PC-9 (cell line): ENCODE measurements at regions not wholly inside any gene's neighbourhood (a gene's known extent, or its start where the extent isn't known, plus 50 kb on each side); places are given as distances from the start of the nearest gene placed in this dataset.

Experiments used
- BruUV-seq: library from RNA; stranded (reverse); fragments of 400-500 nt; replicated peaks from 2 replicates; lab custom pipeline; 2021; lab: Mats Ljungman, UMichigan
- CTCF ChIA-PET: fragments of 300-600 bp; sonication (Branson Sonifier 250); formaldehyde crosslinking; loops from one replicate; lab custom pipeline; 2022; ENCODE audit warnings: antibody characterized with exemption; lab: Charles Lee
- POLR2A ChIA-PET: fragments of 300-600 bp; sonication (Branson Sonifier 250); formaldehyde crosslinking; loops from one replicate; lab custom pipeline; 2022; ENCODE audit warnings: antibody characterized with exemption; ENCODE audit not compliant: unreplicated experiment; lab: Charles Lee
- DNase-seq, 2 experiments: peaks; one replicate each; pipeline versions ENCODE4 v3.0.0 to v3.0.0-alpha.2; 2015 to 2022; ENCODE audit warnings: mixed read lengths in 1 of 2
- H2AFZ ChIP-seq: fragments of 200-600 bp; sonication (generic); 2 replicates; pipeline ENCODE4 v1.8.1; 2017; ENCODE audit warnings: antibody characterized with exemption
- H3F3A ChIP-seq: fragments of 200-600 bp; sonication (generic); 2 replicates; pipeline ENCODE4 v1.8.1; 2017; ENCODE audit warnings: antibody characterized with exemption, mild to moderate bottlenecking, low read depth; ENCODE audit not compliant: insufficient read depth
- H3K27ac ChIP-seq: fragments of 200-600 bp; sonication (generic); 2 replicates; pipeline ENCODE4 v1.6.1; 2016; ENCODE audit warnings: mixed run types
- H3K27me3 ChIP-seq: fragments of 200-600 bp; sonication (generic); 2 replicates; pipeline ENCODE4 v1.6.1; 2016; ENCODE audit warnings: low read depth, mixed run types; ENCODE audit not compliant: insufficient read depth
- H3K36me3 ChIP-seq: fragments of 200-600 bp; sonication (generic); 2 replicates; pipeline ENCODE4 v1.6.1; 2016; ENCODE audit warnings: low read depth, mixed run types
- H3K4me1 ChIP-seq: fragments of 200-600 bp; sonication (generic); replicated peaks from 2 replicates; pipeline ENCODE4 v1.6.1; 2016; ENCODE audit warnings: mixed run types; ENCODE audit not compliant: insufficient read depth
- H3K4me2 ChIP-seq: fragments of 200-600 bp; sonication (generic); 2 replicates; pipeline ENCODE4 v1.6.1; 2017; ENCODE audit warnings: mixed run types
- H3K4me3 ChIP-seq: fragments of 200-600 bp; sonication (generic); 2 replicates; pipeline ENCODE4 v1.6.1; 2016; ENCODE audit warnings: mixed run types
- H3K79me2 ChIP-seq: fragments of 200-600 bp; sonication (generic); 2 replicates; pipeline ENCODE4 v1.6.1; 2017; ENCODE audit warnings: low read depth, mixed run types
- H3K9me2 ChIP-seq: fragments of 200-600 bp; sonication (generic); 2 replicates; pipeline ENCODE4 v1.8.1; 2017; ENCODE audit warnings: mild to moderate bottlenecking; ENCODE audit not compliant: insufficient read depth
- H3K9me3 ChIP-seq: fragments of 200-600 bp; sonication (generic); 2 replicates; pipeline ENCODE4 v1.8.1; 2016; ENCODE audit warnings: low read depth; ENCODE audit not compliant: insufficient read depth
- H4K20me1 ChIP-seq: fragments of 200-600 bp; sonication (generic); 2 replicates; pipeline ENCODE4 v1.8.1; 2017; ENCODE audit not compliant: insufficient read depth
- EZH2 ChIP-seq: fragments of 200-600 bp; sonication (generic); IDR thresholded peaks from 2 replicates; pipeline ENCODE4 v1.8.0; 2017; ENCODE audit warnings: antibody characterized with exemption, low read depth
- intact Hi-C: fragments of 100-400 bp; cut with micrococcal nuclease; formaldehyde crosslinking; loops from one replicate; pipeline ENCODE4 v1.10.0; 2022; ENCODE audit not compliant: unreplicated experiment
- TF ChIP-seq, protein P1 (sequence below): fragments of 200-600 bp; sonication (generic); conservative IDR thresholded peaks from 2 replicates; pipeline ENCODE4 v1.6.1; 2017; ENCODE audit warnings: mixed run types, antibody characterized with exemption, mild to moderate bottlenecking, moderate library complexity

GRCh38 chr5:175133185-175133584 is 310.8 kb downstream of the DRD1 start:
- no TSS peak for BruUV-seq

DNA sequence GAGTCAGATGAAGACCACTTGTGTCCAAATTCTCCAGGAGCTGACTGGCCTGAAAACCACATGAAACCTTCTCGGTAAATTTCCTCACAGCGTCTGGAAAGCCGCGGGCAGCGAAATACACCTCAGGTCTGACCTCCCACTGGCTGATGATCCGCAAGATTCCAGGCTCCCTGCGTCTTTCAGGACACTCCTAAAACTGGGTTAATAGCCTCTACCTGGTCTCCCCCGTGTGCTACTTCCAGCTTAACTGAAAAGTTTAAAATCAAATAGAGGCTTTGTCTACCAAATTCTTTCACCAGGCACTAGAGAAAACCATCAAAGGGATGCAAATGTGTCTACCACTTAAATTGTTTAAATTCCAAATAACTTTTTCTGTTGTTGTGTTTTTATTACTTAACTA is 312.6 kb downstream of the DRD1 start:
- CTCF ChIA-PET = no interaction called here

More at GRCh38 chr5:175133185-175133584, 310.8 kb downstream of the DRD1 start:
- POLR2A ChIA-PET = no interaction called here
- Histone ChIP-seq H3K27ac (no peak overlapping the region), H3K79me2 (no peaks in the 10 kb centered on the region), H3K9me3 (no peaks in the 10 kb centered on the region), H3F3A (no peaks in the 10 kb centered on the region), H3K4me1 (no peaks in the 10 kb centered on the region), H3K4me3 (no peak overlapping the region), H3K9me2 (no peaks in the 10 kb centered on the region), H3K36me3 (no peaks in the 10 kb centered on the region), H3K4me2 (no peak overlapping the region), H4K20me1 (no peaks in the 10 kb centered on the region), H3K27me3 (0 out of 2 replicates have a peak, but pooled peaks cover 5% of the 10 kb centered on the region), H2AFZ (no peak overlapping the region)
- CTCF ChIA-PET = no interaction called here
- TF ChIP-seq, protein P1, sequence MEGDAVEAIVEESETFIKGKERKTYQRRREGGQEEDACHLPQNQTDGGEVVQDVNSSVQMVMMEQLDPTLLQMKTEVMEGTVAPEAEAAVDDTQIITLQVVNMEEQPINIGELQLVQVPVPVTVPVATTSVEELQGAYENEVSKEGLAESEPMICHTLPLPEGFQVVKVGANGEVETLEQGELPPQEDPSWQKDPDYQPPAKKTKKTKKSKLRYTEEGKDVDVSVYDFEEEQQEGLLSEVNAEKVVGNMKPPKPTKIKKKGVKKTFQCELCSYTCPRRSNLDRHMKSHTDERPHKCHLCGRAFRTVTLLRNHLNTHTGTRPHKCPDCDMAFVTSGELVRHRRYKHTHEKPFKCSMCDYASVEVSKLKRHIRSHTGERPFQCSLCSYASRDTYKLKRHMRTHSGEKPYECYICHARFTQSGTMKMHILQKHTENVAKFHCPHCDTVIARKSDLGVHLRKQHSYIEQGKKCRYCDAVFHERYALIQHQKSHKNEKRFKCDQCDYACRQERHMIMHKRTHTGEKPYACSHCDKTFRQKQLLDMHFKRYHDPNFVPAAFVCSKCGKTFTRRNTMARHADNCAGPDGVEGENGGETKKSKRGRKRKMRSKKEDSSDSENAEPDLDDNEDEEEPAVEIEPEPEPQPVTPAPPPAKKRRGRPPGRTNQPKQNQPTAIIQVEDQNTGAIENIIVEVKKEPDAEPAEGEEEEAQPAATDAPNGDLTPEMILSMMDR = no peak
- TF ChIP-seq EZH2 = no peak
- intact Hi-C loops = no loop called here
- DNase-seq = no peak

GRCh38 chr5:175129619-175130018 is 314.4 kb downstream of the DRD1 start:
- Histone ChIP-seq H3K36me3 (no peaks in the 10 kb centered on the region), H3K27me3 (0 out of 2 replicates have a peak, but pooled peaks cover 5% of the 10 kb centered on the region), H3K4me3 (no peak overlapping the region), H3K9me2 (no peaks in the 10 kb centered on the region), H3F3A (no peaks in the 10 kb centered on the region), H3K4me2 (no peak overlapping the region), H3K9me3 (no peaks in the 10 kb centered on the region), H3K79me2 (no peaks in the 10 kb centered on the region), H3K27ac (no peak overlapping the region), H3K4me1 (no peaks in the 10 kb centered on the region), H4K20me1 (no peaks in the 10 kb centered on the region), H2AFZ (no peak overlapping the region)
- POLR2A ChIA-PET = no interaction called here
- CTCF ChIA-PET = no interaction called here
- DNase-seq = no peak
- intact Hi-C loops = no loop called here
- TF ChIP-seq, protein P1 = no peak
- TF ChIP-seq EZH2 = no peak
- no TSS peak for BruUV-seq

More for the DNA sequence above, 312.6 kb downstream of the DRD1 start:
- H3K4me1 ChIP-seq = no peaks in the 10 kb centered on the region
- no peak for DNase-seq
- 0 out of 2 replicates have a peak, but pooled peaks cover 5% of the 10 kb centered on the region for H3K27me3 ChIP-seq
- H3K4me3 ChIP-seq = no peak overlapping the region
- no TSS peak for BruUV-seq
- no peaks in the 10 kb centered on the region for H3K79me2 ChIP-seq
- no peaks in the 10 kb centered on the region for H3F3A ChIP-seq
- no peaks in the 10 kb centered on the region for H3K9me2 ChIP-seq
- intact Hi-C loops = no loop called here
- POLR2A ChIA-PET = no interaction called here
- no peak overlapping the region for H3K4me2 ChIP-seq
- no peak overlapping the region for H3K27ac ChIP-seq
- H2AFZ ChIP-seq = peak overlapping the region; percentile 62; the same call in 1 of the 2 replicates
- TF ChIP-seq, protein P1 = no peak
- no peak for TF ChIP-seq EZH2
- H3K36me3 ChIP-seq = no peaks in the 10 kb centered on the region
- H3K9me3 ChIP-seq = no peaks in the 10 kb centered on the region
- H4K20me1 ChIP-seq = no peaks in the 10 kb centered on the region
